Nephron (organoid): ENCODE measurements at regions not wholly inside any gene's neighbourhood (a gene's known extent, or its start where the extent isn't known, plus 50 kb on each side); places are given as distances from the start of the nearest gene placed in this dataset.
"Not testable (repeated sequence)": the region's sequence is repeated elsewhere in the genome, so short reads cannot be mapped to it uniquely, and the experiment has no call there.

Experiments used
- H3K27ac Mint-ChIP-seq, 3 experiments: 2 replicates each; pipeline ENCODE4 v1.8.0; 2020; ENCODE audit warnings: mixed read lengths in 3 of 3, mild to moderate bottlenecking in 2 of 3, moderate library complexity in 1 of 3
- H3K27me3 Mint-ChIP-seq: 2 replicates; pipeline ENCODE4 v1.8.0; 2021; ENCODE audit warnings: low read depth, mild to moderate bottlenecking, moderate library complexity, mixed read lengths
- H3K36me3 Mint-ChIP-seq: 2 replicates; pipeline ENCODE4 v1.8.0; 2020; ENCODE audit warnings: low read depth, mixed read lengths
- H3K4me1 Mint-ChIP-seq: 2 replicates; pipeline ENCODE4 v1.8.0; 2020; ENCODE audit warnings: mixed read lengths
- H3K4me3 Mint-ChIP-seq, 3 experiments: 2 replicates each; pipeline ENCODE4 v1.8.0; 2020; ENCODE audit warnings: mild to moderate bottlenecking in 3 of 3, mixed read lengths in 3 of 3, moderate library complexity in 2 of 3
- H3K9me3 Mint-ChIP-seq: 2 replicates; pipeline ENCODE4 v1.8.0; 2020; ENCODE audit warnings: mixed read lengths
- TF ChIP-seq, protein P1 (sequence below), 3 experiments: fragments of 200-600 bp; sonication (generic); IDR thresholded peaks; one replicate each; pipeline ENCODE4 v1.5.0; 2021; ENCODE audit warnings: antibody characterized with exemption in 3 of 3; ENCODE audit not compliant: unreplicated experiment in 3 of 3

DNA sequence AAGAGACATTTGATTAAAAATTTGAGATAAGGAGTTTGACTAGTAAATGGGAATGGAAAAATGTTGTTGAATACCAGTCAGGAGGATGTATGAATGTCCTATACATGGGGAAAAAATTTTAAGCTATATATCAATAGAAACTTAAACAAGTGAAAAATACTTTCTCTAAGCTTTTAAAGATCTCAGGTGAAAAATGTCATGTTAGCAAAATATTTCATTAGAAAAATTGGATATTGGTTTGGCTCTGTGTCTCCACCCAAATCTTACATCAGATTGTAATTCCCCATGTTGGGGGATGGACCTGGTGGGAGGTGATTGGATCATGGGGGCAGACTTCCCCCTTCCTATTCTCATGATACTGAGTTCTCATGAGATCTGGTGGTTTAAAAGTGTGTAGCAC, 279.6 kb upstream of the CADM2 start:
- Mint-ChIP-seq H3K27ac (no peak overlapping the region), H3K4me3 (no peak overlapping the region)

DNA sequence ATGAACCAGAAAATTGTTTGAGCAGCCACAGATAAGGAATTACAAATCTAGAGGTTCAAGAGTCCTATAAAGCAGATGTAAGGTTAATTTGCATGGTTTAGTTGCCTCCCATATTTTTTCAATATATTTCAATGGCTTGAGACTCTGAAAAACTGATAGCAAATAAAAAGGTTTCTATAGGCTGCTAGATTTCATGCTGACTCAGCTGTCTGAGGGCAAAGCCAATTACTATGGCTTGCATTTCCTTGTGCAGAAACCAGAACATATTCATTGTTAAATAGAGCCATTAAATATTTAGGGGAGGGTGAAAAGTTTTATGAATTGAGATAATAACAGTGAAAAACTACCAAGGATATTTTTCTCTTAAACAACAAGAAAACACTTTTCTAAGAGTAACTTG, 278.1 kb upstream of the CADM2 start:
- Mint-ChIP-seq H3K27ac (no peak overlapping the region), H3K36me3 (no peaks in the 10 kb centered on the region), H3K4me3 (no peak overlapping the region), H3K9me3 (no peaks in the 10 kb centered on the region), H3K4me1 (no peaks in the 10 kb centered on the region), H3K27me3 (no peaks in the 10 kb centered on the region)
- TF ChIP-seq, protein P1, sequence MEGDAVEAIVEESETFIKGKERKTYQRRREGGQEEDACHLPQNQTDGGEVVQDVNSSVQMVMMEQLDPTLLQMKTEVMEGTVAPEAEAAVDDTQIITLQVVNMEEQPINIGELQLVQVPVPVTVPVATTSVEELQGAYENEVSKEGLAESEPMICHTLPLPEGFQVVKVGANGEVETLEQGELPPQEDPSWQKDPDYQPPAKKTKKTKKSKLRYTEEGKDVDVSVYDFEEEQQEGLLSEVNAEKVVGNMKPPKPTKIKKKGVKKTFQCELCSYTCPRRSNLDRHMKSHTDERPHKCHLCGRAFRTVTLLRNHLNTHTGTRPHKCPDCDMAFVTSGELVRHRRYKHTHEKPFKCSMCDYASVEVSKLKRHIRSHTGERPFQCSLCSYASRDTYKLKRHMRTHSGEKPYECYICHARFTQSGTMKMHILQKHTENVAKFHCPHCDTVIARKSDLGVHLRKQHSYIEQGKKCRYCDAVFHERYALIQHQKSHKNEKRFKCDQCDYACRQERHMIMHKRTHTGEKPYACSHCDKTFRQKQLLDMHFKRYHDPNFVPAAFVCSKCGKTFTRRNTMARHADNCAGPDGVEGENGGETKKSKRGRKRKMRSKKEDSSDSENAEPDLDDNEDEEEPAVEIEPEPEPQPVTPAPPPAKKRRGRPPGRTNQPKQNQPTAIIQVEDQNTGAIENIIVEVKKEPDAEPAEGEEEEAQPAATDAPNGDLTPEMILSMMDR (IDR thresholded peaks at IDR 0.05; ENCODE audit: unreplicated experiment in 3 of 3), result no peak

More for the DNA sequence above, 279.6 kb upstream of the CADM2 start:
- no peaks in the 10 kb centered on the region for H3K27me3 Mint-ChIP-seq
- no peaks in the 10 kb centered on the region for H3K9me3 Mint-ChIP-seq
- TF ChIP-seq, protein P1 (IDR thresholded peaks at IDR 0.05; ENCODE audit: unreplicated experiment in 3 of 3), result no peak
- H3K36me3 Mint-ChIP-seq, result no peaks in the 10 kb centered on the region
- no peaks in the 10 kb centered on the region for H3K4me1 Mint-ChIP-seq

DNA sequence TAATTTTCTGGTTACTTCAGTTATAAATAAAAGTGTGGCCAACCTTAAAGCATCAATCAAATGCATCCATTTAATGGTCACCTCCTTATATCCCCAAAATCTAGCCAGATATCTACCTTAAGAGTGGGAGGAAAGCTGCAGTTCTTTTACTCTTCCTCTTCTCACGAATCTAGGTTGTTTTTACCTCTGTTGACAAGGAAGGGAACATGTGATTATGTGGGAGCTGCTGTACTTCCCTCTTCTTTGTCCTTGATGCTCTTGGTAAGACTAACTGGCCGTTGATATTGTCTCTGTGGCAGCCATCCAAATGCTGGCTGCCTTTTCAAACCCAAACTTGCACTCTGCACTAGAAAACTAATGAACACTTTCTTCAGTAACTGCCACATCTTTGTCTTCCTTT, 275.3 kb upstream of the CADM2 start:
- Mint-ChIP-seq H3K9me3 (peaks cover 2% of the 10 kb centered on the region), H3K27me3 (no peaks in the 10 kb centered on the region), H3K36me3 (no peaks in the 10 kb centered on the region), H3K27ac (no peak overlapping the region), H3K4me3 (no peak overlapping the region), H3K4me1 (no peaks in the 10 kb centered on the region)
- TF ChIP-seq, protein P1 (IDR thresholded peaks at IDR 0.05; ENCODE audit: unreplicated experiment in 3 of 3), result no peak

DNA sequence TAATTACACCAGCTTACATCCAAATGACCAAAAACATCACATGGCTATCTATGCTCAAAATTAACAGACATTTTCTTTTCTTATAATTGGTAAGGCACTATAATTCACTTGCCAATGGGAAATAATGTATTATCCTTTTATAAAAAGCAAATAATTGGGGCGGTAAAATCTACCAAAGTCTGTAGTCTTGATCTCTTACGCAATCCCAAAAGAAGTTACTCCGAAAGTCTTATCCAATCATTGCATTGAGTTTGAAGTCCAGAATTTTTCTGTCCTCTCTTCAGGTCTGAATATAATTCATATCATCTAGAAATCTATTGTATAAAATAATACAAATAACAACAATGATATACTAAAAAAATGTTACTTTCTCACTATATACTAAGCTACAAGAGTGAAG, 273.3 kb upstream of the CADM2 start:
- H3K27ac Mint-ChIP-seq, result no peak overlapping the region
- TF ChIP-seq, protein P1 (IDR thresholded peaks at IDR 0.05; ENCODE audit: unreplicated experiment in 3 of 3), result no peak
- no peaks in the 10 kb centered on the region for H3K4me1 Mint-ChIP-seq

DNA sequence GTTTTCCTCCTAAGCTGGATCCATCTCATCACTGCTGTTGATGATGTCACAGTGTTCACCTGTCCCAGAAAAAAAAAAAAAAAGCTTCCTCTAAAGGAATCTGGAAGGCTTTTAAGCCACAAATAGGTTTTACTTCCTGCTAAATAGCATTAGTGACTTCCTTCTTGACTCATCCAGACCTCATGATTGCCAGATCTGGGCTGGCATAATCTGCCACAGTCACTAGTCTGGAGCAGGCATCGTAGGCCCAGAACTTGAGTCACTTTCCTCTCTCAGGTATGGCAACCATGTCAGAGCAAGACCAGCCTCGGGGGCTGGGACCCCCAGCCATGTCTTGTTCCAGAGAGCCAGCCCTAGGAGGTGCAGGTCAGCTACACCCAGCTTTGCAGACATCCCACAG, 266.5 kb upstream of the CADM2 start:
- no peaks in the 10 kb centered on the region for H3K27me3 Mint-ChIP-seq
- peaks cover 4% of the 10 kb centered on the region for H3K4me1 Mint-ChIP-seq
- H3K9me3 Mint-ChIP-seq, result peaks cover 2% of the 10 kb centered on the region
- no peaks in the 10 kb centered on the region for H3K36me3 Mint-ChIP-seq
- TF ChIP-seq, protein P1 (IDR thresholded peaks at IDR 0.05; ENCODE audit: unreplicated experiment in 3 of 3), result no peak
- no peak overlapping the region for H3K27ac Mint-ChIP-seq
- no peak overlapping the region for H3K4me3 Mint-ChIP-seq

More for the DNA sequence above, 273.3 kb upstream of the CADM2 start:
- no peaks in the 10 kb centered on the region for H3K27me3 Mint-ChIP-seq
- no peak overlapping the region for H3K4me3 Mint-ChIP-seq
- H3K36me3 Mint-ChIP-seq, result no peaks in the 10 kb centered on the region
- peaks cover 2% of the 10 kb centered on the region for H3K9me3 Mint-ChIP-seq

DNA sequence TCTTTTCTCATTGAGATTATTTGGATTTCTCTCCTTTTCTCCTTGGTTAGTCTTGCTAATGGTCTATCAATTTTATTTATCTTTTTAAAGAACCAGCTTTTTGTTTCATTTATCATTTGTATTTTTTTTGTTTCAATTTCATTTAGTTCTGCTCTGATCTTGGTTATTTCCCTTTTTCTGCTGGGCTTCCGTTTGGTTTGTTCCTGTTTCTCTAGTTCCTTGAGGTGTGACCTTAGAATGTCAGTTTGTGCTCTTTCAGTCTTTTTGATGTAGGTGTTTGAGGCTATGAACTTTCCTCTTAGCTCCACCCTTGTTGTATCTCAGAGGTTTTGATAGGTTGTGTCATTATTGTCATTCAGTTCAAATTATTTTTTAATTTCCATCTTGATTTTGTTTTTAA, 248.5 kb upstream of the CADM2 start:
- H3K9me3 Mint-ChIP-seq, result peaks cover 18% of the 10 kb centered on the region
- not testable (repeated sequence) for H3K27ac Mint-ChIP-seq, H3K27me3 Mint-ChIP-seq, H3K4me3 Mint-ChIP-seq, H3K36me3 Mint-ChIP-seq, H3K4me1 Mint-ChIP-seq
